ENCODE measurements at regions not wholly inside any gene's neighbourhood (a gene's known extent, or its start where the extent isn't known, plus 50 kb on each side); places are given as distances from the start of the nearest gene placed in this dataset.

DNA sequence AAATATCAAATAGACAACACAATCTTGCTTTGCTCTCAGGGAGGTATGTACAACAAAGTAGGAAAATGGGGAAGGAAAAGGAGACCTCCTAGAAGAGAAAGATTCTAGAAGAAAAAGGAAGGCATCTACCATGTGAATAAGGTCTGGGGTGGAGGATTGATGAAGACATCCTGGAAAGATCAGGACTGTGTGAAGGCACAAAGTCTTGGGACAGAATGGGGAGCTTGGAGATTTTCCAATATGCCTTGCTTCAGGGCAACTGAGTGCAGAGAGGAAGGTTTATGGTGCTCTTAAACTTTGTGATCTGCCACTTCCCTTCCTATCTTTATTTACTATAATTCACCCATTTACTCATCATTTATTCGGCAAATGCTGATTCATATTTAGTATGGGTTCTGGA is 352.0 kb downstream of the PLPP3 start:
- TF ChIP-seq, protein P1, sequence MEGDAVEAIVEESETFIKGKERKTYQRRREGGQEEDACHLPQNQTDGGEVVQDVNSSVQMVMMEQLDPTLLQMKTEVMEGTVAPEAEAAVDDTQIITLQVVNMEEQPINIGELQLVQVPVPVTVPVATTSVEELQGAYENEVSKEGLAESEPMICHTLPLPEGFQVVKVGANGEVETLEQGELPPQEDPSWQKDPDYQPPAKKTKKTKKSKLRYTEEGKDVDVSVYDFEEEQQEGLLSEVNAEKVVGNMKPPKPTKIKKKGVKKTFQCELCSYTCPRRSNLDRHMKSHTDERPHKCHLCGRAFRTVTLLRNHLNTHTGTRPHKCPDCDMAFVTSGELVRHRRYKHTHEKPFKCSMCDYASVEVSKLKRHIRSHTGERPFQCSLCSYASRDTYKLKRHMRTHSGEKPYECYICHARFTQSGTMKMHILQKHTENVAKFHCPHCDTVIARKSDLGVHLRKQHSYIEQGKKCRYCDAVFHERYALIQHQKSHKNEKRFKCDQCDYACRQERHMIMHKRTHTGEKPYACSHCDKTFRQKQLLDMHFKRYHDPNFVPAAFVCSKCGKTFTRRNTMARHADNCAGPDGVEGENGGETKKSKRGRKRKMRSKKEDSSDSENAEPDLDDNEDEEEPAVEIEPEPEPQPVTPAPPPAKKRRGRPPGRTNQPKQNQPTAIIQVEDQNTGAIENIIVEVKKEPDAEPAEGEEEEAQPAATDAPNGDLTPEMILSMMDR (conservative IDR thresholded peaks at IDR 0.05 in 1 of 2, IDR thresholded peaks at IDR 0.05 in 1 of 2; ENCODE audit: extremely low read depth in 1 of 2, insufficient read depth in 1 of 2, low read depth in 1 of 2, low read length in 2 of 2): no peak
- TF ChIP-seq EZH2 (IDR thresholded peaks at IDR 0.05; ENCODE audit: borderline replicate concordance, low read length): no peak

All from mammary epithelial cell (primary cell).